Ishikawa (cell line): ENCODE measurements at regions not wholly inside any gene's neighbourhood (a gene's known extent, or its start where the extent isn't known, plus 50 kb on each side); places are given as distances from the start of the nearest gene placed in this dataset.

Source experiments
- CEBPB ChIP-seq: IDR thresholded peaks from 2 replicates; pipeline ENCODE4 v1.6.1; 2012
- CREB1 ChIP-seq: IDR thresholded peaks from 2 replicates; pipeline ENCODE4 v1.6.1; 2012; ENCODE audit warnings: low read depth
- EGR1 ChIP-seq: IDR thresholded peaks from 2 replicates; pipeline ENCODE4 v1.6.1; 2012
- EP300 ChIP-seq: IDR thresholded peaks from 2 replicates; pipeline ENCODE4 v1.6.1; 2012; ENCODE audit warnings: borderline replicate concordance
- FOXM1 ChIP-seq: IDR thresholded peaks from 2 replicates; pipeline ENCODE4 v1.6.1; 2012; ENCODE audit warnings: low read depth, borderline replicate concordance
- NFIC ChIP-seq: IDR thresholded peaks from 2 replicates; pipeline ENCODE4 v1.6.1; 2012
- RAD21 ChIP-seq: IDR thresholded peaks from 2 replicates; pipeline ENCODE4 v1.6.1; 2012; ENCODE audit warnings: low read depth
- TAF1 ChIP-seq: IDR thresholded peaks from 2 replicates; pipeline ENCODE4 v1.6.1; 2012; ENCODE audit warnings: low read depth, mild to moderate bottlenecking
- TCF12 ChIP-seq: IDR thresholded peaks from 2 replicates; pipeline ENCODE4 v1.6.1; 2012; ENCODE audit warnings: low read depth
- TEAD4 ChIP-seq: IDR thresholded peaks from 2 replicates; pipeline ENCODE4 v1.6.1; 2012
- YY1 ChIP-seq: IDR thresholded peaks from 2 replicates; pipeline ENCODE4 v1.6.1; 2012; ENCODE audit warnings: low read depth
- ZBTB7A ChIP-seq: IDR thresholded peaks from 2 replicates; pipeline ENCODE4 v1.6.1; 2012; ENCODE audit warnings: low read depth
- TF ChIP-seq, protein P1 (sequence below): IDR thresholded peaks from 2 replicates; pipeline ENCODE4 v1.6.1; 2012; ENCODE audit warnings: low read depth, mild to moderate bottlenecking
- TF ChIP-seq, protein P2 (sequence below): IDR thresholded peaks from 2 replicates; pipeline ENCODE4 v1.6.1; 2012
- TF ChIP-seq, protein P3 (sequence below): IDR thresholded peaks from 2 replicates; pipeline ENCODE4 v1.6.1; 2012

DNA sequence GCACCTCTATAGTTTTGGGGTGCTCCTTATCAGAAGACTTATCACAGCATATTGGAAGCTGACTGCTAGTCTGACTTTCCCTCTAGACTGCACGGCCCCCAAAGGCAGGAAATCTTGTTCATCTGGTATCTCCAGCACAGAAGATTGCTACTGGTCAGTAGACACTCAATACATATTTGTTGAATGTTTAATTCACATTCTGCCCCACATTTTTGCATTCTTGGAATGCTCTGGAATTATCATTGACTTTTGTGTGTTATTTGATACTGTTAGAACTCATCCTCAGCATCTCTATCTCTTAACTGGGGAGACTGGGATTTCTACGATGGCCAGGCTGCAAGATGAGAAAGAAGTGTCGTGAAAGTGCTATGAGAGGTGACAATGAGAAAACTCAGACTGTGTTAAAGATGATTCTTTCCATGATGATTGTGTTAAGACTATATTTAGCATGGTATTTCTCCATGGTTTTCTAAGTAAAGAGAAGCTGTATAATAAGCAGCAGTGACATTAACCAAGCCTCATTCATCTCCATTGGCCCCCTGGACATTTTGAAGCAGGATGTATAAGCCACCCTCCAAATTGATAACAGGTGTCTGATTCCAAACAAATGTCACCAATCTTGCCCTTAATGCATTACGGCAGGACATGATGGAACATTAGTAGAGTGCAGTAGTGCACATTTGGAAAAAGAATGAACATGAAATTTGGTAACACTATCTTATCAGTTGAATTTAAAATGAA is 440.9 kb downstream of the RFC3 start:
- no peak for TF ChIP-seq ZBTB7A

DNA sequence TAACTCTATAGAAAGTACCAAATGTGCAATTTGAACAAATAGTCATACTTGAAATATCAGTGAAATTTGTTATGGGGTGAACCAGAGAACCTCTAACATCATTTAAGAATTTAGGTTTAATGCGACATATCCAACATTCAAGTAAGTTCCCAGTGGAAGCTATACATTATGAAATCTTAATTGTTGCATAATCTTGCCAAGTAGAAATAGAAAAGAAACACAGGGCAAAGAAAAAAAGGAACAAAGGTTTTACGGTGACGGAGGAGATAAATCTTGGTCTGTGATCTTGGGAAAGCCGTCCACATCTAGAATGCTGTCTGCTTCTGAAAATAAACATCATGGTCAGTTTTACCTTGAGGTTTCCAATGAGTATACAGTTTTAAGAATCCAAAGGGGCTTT is 445.7 kb downstream of the RFC3 start:
- TF ChIP-seq FOXM1 (no peak), CEBPB (no peak), RAD21 (no peak), TAF1 (no peak), TCF12 (no peak), EGR1 (no peak), CREB1 (no peak), TEAD4 (no peak), ZBTB7A (no peak), NFIC (no peak)
- TF ChIP-seq, protein P1, sequence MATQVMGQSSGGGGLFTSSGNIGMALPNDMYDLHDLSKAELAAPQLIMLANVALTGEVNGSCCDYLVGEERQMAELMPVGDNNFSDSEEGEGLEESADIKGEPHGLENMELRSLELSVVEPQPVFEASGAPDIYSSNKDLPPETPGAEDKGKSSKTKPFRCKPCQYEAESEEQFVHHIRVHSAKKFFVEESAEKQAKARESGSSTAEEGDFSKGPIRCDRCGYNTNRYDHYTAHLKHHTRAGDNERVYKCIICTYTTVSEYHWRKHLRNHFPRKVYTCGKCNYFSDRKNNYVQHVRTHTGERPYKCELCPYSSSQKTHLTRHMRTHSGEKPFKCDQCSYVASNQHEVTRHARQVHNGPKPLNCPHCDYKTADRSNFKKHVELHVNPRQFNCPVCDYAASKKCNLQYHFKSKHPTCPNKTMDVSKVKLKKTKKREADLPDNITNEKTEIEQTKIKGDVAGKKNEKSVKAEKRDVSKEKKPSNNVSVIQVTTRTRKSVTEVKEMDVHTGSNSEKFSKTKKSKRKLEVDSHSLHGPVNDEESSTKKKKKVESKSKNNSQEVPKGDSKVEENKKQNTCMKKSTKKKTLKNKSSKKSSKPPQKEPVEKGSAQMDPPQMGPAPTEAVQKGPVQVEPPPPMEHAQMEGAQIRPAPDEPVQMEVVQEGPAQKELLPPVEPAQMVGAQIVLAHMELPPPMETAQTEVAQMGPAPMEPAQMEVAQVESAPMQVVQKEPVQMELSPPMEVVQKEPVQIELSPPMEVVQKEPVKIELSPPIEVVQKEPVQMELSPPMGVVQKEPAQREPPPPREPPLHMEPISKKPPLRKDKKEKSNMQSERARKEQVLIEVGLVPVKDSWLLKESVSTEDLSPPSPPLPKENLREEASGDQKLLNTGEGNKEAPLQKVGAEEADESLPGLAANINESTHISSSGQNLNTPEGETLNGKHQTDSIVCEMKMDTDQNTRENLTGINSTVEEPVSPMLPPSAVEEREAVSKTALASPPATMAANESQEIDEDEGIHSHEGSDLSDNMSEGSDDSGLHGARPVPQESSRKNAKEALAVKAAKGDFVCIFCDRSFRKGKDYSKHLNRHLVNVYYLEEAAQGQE, result no peak
- TF ChIP-seq, protein P2, sequence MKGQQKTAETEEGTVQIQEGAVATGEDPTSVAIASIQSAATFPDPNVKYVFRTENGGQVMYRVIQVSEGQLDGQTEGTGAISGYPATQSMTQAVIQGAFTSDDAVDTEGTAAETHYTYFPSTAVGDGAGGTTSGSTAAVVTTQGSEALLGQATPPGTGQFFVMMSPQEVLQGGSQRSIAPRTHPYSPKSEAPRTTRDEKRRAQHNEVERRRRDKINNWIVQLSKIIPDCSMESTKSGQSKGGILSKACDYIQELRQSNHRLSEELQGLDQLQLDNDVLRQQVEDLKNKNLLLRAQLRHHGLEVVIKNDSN, result no peak
- TF ChIP-seq, protein P3, sequence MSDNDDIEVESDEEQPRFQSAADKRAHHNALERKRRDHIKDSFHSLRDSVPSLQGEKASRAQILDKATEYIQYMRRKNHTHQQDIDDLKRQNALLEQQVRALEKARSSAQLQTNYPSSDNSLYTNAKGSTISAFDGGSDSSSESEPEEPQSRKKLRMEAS, result no peak

DNA sequence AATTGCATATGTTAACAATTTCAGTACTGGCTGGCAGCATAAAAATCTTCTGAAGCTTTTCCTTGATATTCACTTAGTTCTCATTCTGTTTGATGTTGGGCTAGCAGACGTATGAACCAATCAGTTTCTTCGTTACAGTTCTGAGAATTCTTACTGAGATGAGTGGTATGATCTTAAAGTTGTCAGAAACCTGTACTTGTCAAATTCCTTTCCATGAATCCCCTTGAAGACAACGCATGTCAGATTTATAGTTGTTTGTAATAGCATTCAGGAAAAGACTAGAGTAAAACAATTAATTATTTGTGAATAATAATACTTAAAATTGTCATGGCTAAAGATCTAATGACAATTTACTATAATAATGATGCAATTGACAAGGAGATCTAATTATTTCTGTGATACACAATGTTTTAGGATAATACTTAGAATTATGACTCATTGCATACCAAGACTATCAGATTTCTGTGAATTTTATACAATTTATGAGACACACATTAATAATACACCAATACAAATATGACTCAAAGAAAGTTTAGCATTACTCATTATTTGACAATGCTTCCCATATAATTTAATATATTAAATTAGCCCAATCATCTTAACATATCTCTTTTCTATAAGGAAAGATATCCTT is 447.2 kb downstream of the RFC3 start:
- no peak for TF ChIP-seq CREB1
- TF ChIP-seq FOXM1, result no peak
- TF ChIP-seq NFIC, result no peak
- no peak for TF ChIP-seq TCF12
- no peak for TF ChIP-seq RAD21

DNA sequence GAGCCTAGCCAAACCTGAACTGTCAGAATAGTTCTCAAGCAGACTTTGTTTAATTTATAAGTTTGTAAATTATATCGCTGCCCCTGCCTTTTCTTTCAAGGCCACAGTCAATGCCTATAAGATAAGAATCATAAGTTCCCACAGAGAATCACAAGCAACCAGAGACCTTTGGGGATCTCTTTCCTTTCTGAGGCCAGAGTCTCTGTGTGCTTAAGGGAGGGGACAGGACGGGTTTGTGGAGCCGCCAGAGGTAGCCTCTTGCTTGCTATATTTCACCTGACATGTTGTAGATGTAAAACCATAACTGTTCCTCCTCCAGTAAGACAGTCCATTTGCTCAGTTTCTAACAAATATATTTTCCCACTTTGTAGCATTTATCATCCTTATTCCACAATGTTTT is 458.8 kb downstream of the RFC3 start:
- TF ChIP-seq, protein P1, result no peak
- TF ChIP-seq, protein P2, result no peak
- TF ChIP-seq FOXM1, result no peak
- no peak for TF ChIP-seq CEBPB
- no peak for TF ChIP-seq NFIC
- no peak for TF ChIP-seq TAF1
- no peak for TF ChIP-seq EGR1
- no peak for TF ChIP-seq RAD21
- no peak for TF ChIP-seq TEAD4
- no peak for TF ChIP-seq CREB1
- no peak for TF ChIP-seq TCF12
- TF ChIP-seq, protein P3, result no peak
- TF ChIP-seq EP300, result no peak
- TF ChIP-seq YY1, result no peak

DNA sequence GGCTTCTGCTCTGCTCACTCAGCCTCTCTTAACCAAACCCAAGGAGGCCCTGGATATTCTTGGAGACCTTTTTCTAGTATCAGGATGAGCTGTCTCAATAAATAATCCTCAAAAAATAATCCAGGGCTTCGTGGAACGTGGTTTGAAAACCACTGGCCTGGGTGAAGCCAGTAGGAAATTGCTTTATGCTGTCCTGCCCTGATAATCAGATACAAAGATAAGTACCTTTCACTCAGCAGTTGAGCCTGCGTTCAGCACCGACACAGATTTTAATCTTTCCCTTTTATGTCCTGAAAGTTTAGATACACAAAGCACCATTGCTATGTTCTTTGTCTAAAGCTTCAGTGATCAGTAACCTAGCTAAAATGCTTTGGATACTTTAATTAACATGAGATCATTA is 460.0 kb downstream of the RFC3 start:
- TF ChIP-seq FOXM1 (no peak), YY1 (no peak), RAD21 (no peak), EP300 (no peak), TEAD4 (no peak), EGR1 (no peak), CEBPB (no peak), ZBTB7A (no peak), TAF1 (no peak), NFIC (no peak), CREB1 (no peak), TCF12 (no peak)
- TF ChIP-seq, protein P1, result no peak
- TF ChIP-seq, protein P3, result no peak
- TF ChIP-seq, protein P2, result no peak
